ENCODE measurements at regions not wholly inside any gene's neighbourhood (a gene's known extent, or its start where the extent isn't known, plus 50 kb on each side); places are given as distances from the start of the nearest gene placed in this dataset.
"Not testable (repeated sequence)": the region's sequence is repeated elsewhere in the genome, so short reads cannot be mapped to it uniquely, and the experiment has no call there.

GRCh38 chr2:219726916-219727315, 99.5 kb downstream of the SLC4A3 start:
- no peak for DNase-seq (ENCODE audit: low read depth in 3 of 3)

GRCh38 chr2:219727771-219728429, 100.5 kb downstream of the SLC4A3 start:
- no peak for DNase-seq (ENCODE audit: low read depth in 3 of 3)

GRCh38 chr2:219728991-219729487, 101.6 kb downstream of the SLC4A3 start:
- DNase-seq (ENCODE audit: low read depth in 3 of 3) = no peak

GRCh38 chr2:219731173-219731572, 103.7 kb downstream of the SLC4A3 start:
- DNase-seq (ENCODE audit: low read depth in 3 of 3) = no peak

GRCh38 chr2:219733106-219733505, 105.7 kb downstream of the SLC4A3 start:
- no peak for DNase-seq (ENCODE audit: low read depth in 3 of 3)

GRCh38 chr2:219733746-219734145, 106.3 kb downstream of the SLC4A3 start:
- no peak for DNase-seq (ENCODE audit: low read depth in 3 of 3)

- no peak for DNase-seq (ENCODE audit: low read depth in 3 of 3)
Observed at GRCh38 chr2:219736209-219736608, 108.8 kb downstream of the SLC4A3 start.

GRCh38 chr2:219737270-219737691, 109.9 kb downstream of the SLC4A3 start:
- DNase-seq (ENCODE audit: low read depth in 3 of 3) = no peak

- no peak for DNase-seq (ENCODE audit: low read depth in 3 of 3)
Observed at GRCh38 chr2:219739066-219739465, 111.6 kb downstream of the SLC4A3 start.

GRCh38 chr2:219739866-219740440, 112.5 kb downstream of the SLC4A3 start:
- no peak for DNase-seq (ENCODE audit: low read depth in 3 of 3)

- DNase-seq (ENCODE audit: low read depth in 3 of 3) = no peak
Observed at GRCh38 chr2:219743548-219743947, 116.1 kb downstream of the SLC4A3 start.

GRCh38 chr2:219744066-219744465, 116.6 kb downstream of the SLC4A3 start:
- no peak for DNase-seq (ENCODE audit: low read depth in 3 of 3)

GRCh38 chr2:219744600-219744999, 117.2 kb downstream of the SLC4A3 start:
- DNase-seq (ENCODE audit: low read depth in 3 of 3) = no peak

- DNase-seq (ENCODE audit: low read depth in 3 of 3) = no peak
Observed at GRCh38 chr2:219747637-219748036, 120.2 kb downstream of the SLC4A3 start.

- no peak for DNase-seq (ENCODE audit: low read depth in 3 of 3)
Observed at GRCh38 chr2:219748671-219749570, 121.5 kb downstream of the SLC4A3 start.

- not testable (repeated sequence) for DNase-seq (ENCODE audit: low read depth in 3 of 3)
Observed at GRCh38 chr2:219751121-219751520, 123.7 kb downstream of the SLC4A3 start.

GRCh38 chr2:219752726-219753125, 125.3 kb downstream of the SLC4A3 start:
- DNase-seq (ENCODE audit: low read depth in 3 of 3) = no peak

GRCh38 chr2:219758907-219759680, 131.7 kb downstream of the SLC4A3 start:
- DNase-seq (ENCODE audit: low read depth in 3 of 3) = no peak

GRCh38 chr2:219759801-219760200, 132.4 kb downstream of the SLC4A3 start:
- DNase-seq (ENCODE audit: low read depth in 3 of 3) = no peak

- DNase-seq (ENCODE audit: low read depth in 3 of 3) = no peak
Observed at GRCh38 chr2:219765231-219765911, 137.9 kb downstream of the SLC4A3 start.

GRCh38 chr2:219766658-219767057, 139.2 kb downstream of the SLC4A3 start:
- no peak for DNase-seq (ENCODE audit: low read depth in 3 of 3)

Measured in stimulated activated CD4-positive, alpha-beta T cell treated with anti-CD3 and anti-CD28 coated beads, TNF-alpha, amount 100 ng/mL, for 24 hours (primary cell).